Ecto neural progenitor cell (in vitro differentiated cells): ENCODE measurements at regions not wholly inside any gene's neighbourhood (a gene's known extent, or its start where the extent isn't known, plus 50 kb on each side); places are given as distances from the start of the nearest gene placed in this dataset.
"Not testable (repeated sequence)": the region's sequence is repeated elsewhere in the genome, so short reads cannot be mapped to it uniquely, and the experiment has no call there.

Source experiments
- DNase-seq: peaks from one replicate; pipeline ENCODE4 v3.0.0-alpha.2; 2018; ENCODE audit warnings: low spot score

DNA sequence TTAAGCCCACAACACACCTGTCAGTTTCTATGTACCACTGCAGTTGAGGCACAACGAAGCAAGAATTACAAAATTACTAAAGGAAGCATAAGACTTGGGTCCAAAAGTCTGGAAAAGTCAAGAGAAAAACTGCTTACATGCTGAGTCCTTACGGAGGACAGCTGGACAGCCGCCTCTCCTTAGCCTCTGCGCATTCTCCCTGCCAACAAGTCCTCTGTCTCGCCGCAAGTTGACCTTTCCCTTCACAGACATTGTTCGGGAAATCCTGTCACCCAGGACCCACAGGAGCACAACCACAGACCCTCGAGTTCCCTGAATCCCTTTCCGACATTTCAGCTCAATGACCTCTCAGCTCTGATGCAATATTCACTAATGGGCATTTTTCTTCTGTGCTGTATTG is 525.4 kb upstream of the SALL3 start:
- no peak for DNase-seq

- DNase-seq: no peak
These were observed 524.2 kb upstream of the SALL3 start for GRCh38 chr18:78455386-78455785.

DNA sequence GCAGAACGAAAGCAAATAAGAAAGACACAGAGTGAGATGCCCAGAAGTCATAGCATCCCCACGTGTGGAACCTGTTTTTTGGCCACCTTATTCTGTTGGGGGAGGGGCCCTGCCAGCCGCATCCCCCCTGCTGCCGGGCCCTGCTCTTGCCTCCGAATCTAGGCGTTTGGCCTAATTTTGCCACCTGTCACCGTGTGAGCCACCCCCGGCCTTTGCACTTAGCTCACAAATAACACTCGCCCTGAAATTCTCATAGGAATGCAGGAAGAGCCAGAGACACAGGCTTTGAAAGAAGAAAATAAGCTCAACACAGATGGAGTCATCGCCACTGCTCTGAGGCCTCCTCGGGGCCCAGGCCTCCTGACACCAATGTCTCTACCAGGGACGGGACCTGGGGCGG is 522.6 kb upstream of the SALL3 start:
- no peak for DNase-seq

DNA sequence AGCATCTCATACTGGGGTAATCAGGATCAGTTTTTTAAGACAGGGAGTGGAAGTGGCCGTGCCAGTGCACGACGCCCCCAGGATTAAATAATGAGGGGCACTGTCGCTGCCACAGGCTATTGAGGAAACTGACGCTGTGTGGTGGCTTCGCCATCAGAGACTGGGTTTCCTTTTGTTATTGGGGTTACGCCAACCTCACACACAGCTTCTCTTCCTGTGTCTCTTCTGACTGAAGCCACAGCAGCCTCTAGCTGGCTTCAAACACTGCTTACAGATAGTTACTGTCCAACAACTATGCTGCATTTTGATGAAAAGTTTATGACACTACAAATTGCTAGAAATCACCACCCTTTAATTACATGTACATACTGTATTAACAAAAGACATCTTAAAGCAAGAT is 521.9 kb upstream of the SALL3 start:
- DNase-seq: no peak

- no peak for DNase-seq
These were observed 521.3 kb upstream of the SALL3 start for GRCh38 chr18:78458356-78458755.

GRCh38 chr18:78459668-78460067 is 520.0 kb upstream of the SALL3 start:
- DNase-seq: no peak

DNA sequence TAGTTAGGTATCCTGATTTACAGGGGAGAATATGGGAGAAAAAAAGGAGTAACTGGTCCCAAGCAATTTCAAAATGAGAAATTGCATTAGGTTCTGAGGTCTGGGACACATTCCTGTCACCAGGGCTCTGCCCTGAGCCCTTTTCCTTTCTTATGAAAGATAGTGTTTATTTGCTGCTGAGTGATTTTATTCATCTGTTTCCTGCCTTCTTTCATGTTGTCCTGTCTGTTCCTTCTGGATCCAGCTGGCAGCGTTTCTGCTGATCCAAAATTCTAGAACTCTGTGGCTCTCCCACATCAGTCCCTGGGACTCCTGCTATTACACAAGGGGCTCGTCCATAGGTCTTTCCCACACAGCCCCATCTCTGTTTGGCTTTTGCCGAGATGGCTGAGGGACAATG is 519.1 kb upstream of the SALL3 start:
- no peak for DNase-seq

- DNase-seq: no peak
These were observed 506.1 kb upstream of the SALL3 start for GRCh38 chr18:78473563-78473962.

DNA sequence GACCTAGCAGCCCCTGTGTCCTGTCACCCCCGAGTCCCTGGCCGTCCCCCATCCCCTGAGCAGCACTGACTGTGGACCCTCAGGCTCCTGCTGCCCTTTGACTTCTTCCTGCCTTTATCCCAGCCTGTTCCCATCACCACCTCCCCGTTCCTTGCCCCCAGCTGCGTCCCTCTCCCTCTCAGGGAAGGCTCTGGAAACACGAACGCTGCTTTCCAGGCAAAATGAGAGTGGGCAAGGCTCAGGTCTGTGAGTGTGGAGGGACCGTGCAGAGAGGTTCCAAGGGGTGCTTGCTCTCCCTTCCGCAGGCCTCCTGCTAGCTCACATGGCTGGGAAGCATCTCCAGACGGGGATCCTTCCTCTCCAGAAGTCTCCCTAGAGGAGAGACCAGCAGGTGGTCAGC is 501.8 kb upstream of the SALL3 start:
- DNase-seq: no peak

- DNase-seq: no peak
These were observed 500.2 kb upstream of the SALL3 start for GRCh38 chr18:78479443-78479842.

GRCh38 chr18:78480262-78481054 is 499.2 kb upstream of the SALL3 start:
- no peak for DNase-seq

DNA sequence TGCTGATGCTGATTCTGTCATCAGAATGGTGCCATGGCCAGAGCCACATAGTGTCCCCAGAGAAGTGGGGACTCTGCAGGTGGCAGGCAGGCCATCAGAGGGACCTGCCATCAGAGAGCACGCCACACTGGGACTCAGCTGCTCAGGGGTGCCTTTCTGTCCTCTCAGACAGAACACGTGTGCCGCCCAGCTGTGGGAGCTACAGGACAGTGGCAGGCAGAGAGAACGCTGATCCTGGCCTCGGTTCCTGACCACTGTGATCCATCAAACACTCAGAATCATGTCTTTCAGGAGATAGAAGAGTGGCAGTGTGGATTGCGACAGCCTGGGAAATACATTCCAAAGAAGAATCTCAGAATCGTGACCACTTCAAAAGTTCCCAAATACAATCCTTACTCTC is 497.2 kb upstream of the SALL3 start:
- no peak for DNase-seq

DNA sequence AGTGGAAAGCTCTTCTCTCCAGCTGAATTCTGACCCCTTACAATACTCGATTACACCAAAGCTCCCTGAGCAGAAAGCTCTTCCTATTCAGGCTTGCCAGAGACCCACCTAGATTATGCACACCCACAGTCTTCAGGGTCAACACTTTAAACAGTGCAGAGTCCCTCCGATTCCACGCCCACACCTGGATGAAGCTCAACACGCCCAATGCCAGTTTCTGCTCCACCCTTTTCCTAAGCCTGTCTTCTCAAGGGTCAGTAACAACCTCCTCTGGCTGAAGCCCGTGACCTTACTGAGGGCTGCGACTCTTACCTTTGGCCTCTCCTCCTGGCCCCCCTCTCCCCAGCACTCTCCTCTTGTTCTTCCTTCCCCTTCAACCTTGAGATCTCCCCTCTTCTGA is 492.0 kb upstream of the SALL3 start:
- DNase-seq: no peak

GRCh38 chr18:78492064-78492812 is 487.4 kb upstream of the SALL3 start:
- no peak for DNase-seq

DNA sequence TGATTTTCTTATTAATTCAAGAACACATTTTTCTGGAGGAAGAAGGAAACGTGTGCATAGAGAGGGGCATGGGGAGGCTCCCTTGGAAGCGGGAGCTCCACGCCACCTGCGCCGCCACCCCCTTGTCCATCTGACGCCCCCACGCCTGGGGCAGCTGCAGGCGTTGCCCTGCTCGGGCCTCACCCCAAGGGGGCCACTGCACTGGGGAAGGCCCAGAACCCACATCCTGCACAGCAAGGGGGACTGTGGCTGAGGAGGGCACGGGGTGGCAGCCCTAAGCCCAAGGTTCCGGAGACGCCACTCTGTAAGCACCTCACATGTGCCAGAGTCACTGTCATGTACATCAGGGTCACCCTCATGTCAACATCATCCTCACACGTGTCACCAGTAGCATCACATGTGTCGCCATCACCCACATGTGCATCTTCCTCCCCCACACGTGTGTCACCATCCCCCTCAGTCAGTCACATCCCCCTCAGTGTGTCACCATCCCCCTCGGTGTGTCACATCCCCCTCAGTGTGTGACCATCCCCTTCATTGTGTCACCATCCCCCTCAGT is 486.7 kb upstream of the SALL3 start:
- no peak for DNase-seq

DNA sequence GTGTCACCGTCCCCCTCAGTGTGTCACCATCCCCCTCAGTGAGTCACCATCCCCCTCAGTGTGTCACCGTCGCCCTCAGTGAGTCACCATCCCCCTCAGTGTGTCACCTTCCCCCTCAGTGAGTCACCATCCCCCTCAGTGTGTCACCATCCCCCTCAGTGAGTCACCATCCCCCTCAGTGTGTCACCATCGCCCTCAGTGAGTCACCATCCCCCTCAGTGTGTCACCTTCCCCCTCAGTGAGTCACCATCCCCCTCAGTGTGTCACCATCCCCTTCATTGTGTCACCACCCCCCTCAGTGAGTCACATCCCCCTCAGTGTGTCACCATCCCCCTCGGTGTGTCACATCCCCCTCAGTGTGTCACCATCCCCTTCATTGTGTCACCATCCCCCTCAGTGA is 486.1 kb upstream of the SALL3 start:
- DNase-seq: not testable (repeated sequence)

DNA sequence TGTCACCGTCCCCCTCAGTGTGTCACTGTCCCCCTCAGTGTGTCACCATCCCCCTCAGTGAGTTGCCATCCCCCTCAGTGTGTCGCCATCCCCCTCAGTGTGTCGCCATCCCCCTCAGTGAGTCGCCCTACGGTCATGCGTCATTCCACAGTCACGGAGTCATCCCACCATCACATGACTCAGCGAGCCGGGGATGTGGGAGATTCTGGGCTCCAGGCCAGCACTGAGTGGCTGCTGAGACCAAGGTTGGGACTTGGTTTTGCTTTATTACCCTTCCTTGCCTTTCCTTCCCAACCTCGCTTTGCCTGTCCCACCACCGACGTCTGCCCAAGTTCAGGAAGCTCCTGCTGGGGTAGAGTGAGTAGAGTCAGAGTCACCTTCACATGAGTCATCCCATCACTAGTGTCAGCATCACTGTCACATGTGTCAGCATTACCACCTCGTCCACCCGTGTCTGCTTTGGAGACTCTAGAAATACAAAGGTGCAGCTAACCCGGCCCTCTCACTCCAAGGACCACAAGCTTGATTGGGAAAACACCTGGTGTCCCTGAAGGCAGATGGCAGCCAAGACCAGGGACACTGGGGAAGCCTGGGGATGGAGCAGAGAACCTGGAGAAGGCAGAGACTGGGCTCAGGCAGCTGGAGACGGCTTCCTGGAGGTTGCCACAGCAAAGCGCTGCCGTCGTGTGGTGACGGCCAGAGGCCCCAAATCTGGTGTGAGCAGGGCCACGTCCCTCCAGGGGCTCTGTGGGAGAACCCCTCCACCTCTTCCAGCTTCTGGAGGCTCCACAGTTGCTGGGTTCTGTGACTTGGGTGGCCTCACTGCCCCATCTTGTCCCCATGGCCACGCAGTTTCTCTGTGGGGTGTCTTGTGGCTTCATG is 485.2 kb upstream of the SALL3 start:
- no peak for DNase-seq

DNA sequence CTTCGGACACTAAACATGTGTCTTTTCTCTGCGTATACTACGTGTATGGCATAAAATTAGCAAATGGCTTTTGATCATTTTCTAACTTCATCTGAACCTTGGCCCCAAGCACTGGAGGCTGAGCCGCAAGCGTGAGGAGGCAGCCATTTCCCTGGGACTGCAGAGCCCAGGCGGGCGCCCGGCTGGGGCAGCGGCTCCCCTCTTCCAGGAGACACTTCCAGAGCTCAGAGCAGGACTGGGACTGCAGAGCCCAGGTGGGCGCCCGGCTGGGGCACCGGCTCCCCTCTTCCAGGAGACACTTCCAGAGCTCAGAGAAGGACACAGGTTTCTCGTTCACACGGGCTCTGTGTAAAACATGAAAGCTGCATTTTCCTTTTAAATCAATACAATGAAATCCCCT is 484.1 kb upstream of the SALL3 start:
- DNase-seq: no peak

- DNase-seq: no peak
These were observed 483.5 kb upstream of the SALL3 start for GRCh38 chr18:78496079-78496478.

- no peak for DNase-seq
These were observed 482.0 kb upstream of the SALL3 start for GRCh38 chr18:78497641-78498040.

DNA sequence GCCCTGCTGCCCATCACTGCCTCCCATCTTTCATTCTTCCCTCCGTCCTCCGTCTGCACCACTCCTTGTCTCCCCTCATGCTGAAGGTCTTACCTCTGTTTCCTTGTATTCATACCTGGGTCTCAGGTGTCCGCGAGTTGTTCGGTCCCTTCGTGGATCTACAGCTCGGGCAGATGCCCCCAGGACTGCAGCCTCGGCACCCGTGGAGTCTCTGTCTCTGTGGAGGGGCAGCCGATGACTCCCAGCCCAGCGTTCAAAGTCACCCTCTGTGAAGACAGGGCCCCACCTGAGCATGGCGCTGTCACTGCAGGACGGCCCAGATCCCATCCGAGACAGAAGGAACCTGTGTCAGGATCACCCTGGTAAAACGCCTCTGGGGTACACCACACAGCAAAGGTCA is 480.0 kb upstream of the SALL3 start:
- DNase-seq: no peak

DNA sequence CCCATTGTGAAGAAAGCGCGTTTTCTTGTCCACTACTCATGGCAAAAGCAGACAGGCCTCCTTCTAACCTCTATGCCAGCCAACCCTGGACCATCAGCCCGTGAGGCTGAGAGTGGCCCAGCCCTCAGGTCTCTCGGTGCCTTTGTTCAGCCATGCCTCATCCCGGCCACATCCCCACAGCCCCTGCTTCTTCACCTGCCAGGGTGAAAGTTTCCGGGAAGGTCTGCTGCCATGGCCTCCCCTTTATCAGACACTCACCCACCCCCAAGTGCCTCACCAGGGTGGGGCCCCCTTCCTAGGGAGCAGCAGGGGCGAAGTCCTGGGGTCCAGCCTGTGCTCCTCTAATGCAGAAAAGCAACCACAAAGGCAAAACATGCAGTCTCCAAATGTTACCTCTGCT is 478.4 kb upstream of the SALL3 start:
- no peak for DNase-seq
